Ramos (cell line): ENCODE measurements at regions not wholly inside any gene's neighbourhood (a gene's known extent, or its start where the extent isn't known, plus 50 kb on each side); places are given as distances from the start of the nearest gene placed in this dataset.

Experiments
- in situ Hi-C: fragments of 300-500 bp; cut with MboI; formaldehyde crosslinking; loops from one replicate; pipeline ENCODE4 v1.14.3; 2022; ENCODE audit warnings: low sequenced_read_pairs; ENCODE audit not compliant: unreplicated experiment

DNA sequence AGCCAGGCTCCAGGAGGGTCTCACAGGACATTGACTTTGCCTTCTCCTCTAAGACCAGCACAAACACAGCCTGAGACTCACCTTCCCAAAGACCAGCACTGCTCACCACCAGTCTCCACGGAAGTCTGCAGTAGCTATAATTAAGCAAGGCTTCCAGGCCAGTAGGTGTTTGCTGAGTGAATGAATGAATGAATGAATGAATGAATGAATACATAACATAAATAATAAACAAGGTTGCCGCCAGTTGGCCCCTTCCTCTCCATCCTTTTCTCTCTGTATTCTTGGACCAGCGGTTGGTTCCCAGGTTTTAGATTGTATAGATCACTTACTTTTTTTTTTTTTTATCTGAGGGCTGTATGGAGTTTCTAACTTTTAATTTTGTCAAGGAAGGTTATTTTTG lies 222.4 kb upstream of the ID2 start:
- in situ Hi-C loops: no loop called here

DNA sequence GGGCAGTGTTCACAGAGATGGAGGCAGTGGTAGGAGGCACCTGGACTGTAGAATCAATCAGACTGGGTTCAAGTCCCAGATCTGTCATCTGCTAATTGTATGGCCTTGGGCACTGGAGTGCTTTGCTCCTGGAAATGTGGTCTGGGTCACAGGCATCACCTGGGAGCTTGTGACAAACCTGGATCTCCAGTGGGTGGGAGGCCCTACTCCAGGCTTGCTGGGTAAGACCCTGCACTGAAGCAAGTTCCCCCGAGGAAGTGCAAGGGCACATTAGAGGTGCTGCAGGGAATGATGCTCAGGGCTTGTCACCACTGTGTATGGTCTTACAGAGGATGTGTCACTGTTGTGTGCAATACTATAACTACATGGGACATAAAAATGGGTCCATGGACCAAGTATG lies 220.5 kb upstream of the ID2 start:
- in situ Hi-C loops: no loop called here

GRCh38 chr2:8462280-8462679 lies 219.6 kb upstream of the ID2 start:
- in situ Hi-C loops: no loop called here

- in situ Hi-C loops: no loop called here
Observed at GRCh38 chr2:8462899-8463648, 218.8 kb upstream of the ID2 start.

DNA sequence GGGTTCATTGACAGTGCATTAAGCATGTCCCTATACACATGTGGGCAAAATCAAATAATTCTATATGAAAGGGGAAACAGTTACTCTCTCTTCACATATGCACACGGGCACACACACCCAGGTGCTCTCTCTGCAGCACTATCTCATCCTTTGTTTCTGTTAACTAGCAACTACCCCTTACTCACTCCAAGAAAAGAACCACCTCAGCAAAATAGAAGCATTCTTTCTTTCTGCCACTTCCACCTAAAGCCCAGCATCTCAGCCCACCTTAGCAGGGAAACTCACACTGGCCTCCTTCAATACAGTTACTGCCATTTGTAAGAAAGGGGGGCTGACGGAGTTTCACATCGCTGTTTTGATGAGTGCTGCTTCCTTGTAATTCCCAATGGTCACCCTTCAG lies 216.3 kb upstream of the ID2 start:
- in situ Hi-C loops: no loop called here

DNA sequence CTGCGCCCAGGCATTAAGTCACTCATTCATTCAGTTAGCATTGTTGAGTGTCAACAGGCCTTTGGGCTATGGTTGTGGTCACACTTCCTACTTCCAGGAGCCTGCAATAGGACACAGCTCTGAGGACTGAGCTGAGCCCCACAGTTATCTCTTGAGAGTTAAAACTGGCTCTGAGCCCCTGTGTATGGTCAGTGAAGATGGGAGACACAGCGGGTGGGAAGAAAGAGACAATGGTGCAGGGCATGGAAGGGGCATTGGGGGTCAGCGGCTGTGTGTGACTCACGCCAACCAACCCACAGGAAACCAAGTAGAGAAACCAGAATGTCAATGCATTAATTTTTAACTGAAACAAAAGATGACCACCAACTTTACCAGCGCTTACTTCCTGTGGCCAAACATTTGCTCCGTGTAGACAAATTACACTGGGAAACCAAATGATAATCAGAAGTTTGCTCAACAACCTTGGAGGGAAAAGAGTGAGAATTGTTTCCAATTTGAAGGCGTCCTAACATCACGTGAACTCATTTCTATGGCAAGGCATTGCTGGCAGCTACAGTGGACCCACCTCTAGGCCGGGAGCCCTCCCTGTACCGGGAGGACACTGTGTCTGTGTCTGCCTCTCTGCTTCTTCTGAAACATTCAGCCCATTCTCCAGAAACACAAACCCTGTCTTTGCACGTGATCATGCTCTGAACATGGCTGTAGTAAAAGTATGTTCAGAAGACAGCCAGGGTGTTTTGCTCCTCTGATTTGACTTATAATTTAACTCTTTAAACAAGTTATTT lies 212.0 kb upstream of the ID2 start:
- in situ Hi-C loops: no loop called here

DNA sequence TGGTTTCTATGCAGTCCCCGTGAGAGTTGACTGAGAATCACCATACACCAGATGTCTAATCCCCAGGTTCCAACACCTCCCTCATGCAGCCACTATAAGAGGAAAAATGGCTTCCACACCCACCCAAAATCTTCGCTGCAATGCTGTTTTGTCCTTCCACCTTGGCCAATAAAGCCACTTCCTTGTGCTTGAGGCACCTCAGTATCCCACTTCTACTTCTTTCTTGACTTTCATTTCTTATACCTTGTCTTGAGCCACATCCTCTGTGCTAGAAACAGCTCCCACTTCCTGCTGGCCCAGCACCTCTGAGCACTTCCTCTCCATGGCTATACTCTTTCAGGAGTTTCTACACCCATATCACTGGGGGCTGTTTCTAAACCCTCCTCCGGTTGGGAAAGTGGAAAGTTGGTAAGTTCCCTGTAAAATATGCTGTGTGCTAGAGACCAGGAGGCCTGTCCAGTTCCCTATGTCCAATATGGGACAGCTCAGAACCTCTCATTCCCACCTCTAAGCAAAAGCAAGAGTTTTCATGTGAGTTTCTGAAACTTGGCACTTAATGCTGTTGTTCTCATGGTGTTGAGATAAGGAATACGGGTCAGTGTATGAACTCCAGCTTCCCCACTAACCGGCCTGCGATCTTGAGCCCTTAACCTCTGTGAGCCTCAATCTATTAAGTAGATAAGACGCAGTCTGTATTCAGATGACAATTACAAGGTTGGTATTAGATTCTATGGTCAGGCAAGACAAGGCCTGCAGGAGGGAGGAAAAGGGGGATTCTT lies 209.1 kb upstream of the ID2 start:
- in situ Hi-C loops: no loop called here

- in situ Hi-C loops: no loop called here
Observed at GRCh38 chr2:8475349-8476031, 206.4 kb upstream of the ID2 start.

DNA sequence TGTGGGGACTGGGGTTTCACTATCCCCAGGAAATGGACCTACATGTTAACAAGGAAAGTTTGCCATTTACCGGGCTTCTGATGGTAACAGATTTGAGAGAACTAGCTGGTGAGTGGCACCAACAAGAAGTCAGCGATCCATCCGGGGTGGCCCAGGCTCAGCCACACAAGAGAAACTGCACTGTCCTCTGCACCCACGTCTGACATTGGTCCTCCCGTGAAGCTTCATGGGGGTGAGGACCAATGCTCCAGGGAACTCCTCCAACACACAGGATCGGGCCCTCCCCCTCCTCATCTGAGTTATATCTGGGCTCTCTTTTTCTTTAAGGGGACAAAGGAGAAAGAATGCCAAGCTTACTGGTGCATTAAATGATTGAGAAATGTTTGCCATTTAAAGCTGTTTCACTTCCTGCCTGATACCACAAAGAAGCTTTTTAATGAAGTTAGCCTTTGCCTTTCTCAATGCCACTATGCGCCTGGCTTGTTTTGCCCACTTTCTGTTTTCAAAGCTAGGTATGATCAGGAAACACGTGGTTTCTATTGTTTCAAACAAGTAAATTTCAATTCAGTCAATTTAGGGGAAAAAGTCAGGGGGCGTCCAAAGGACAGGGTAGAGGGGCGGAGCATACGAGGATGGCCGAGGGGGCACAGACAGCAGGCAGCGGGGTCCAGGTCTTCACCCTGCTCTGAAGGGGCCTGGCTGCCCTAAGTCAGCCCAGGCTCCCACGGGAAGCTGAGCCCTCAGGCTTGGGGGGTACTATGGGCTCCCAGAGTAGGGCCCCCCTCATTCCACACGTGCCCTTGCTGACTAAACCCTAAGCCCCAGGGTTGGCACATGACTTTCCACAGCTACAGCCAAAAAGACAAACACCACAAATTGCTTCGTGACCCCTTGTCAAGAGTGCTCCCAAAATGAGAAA lies 204.0 kb upstream of the ID2 start:
- in situ Hi-C loops: no loop called here

DNA sequence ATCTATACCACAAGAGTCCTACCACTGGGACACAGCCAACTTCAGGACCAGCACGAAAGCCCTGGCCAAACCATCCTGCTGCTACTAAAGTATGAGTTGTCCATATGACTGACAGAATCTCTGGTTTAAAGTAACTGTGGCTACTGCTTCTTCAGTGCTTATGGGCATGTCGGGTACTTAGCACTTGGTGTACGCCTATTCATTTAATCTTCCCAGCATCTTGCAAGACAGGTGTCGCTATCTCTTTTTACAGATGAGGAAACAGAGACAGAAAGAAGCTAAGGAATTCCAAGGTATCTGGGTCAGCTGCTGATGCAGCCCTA lies 203.4 kb upstream of the ID2 start:
- in situ Hi-C loops: no loop called here

- in situ Hi-C loops: no loop called here
Observed at GRCh38 chr2:8479298-8479697, 202.6 kb upstream of the ID2 start.

DNA sequence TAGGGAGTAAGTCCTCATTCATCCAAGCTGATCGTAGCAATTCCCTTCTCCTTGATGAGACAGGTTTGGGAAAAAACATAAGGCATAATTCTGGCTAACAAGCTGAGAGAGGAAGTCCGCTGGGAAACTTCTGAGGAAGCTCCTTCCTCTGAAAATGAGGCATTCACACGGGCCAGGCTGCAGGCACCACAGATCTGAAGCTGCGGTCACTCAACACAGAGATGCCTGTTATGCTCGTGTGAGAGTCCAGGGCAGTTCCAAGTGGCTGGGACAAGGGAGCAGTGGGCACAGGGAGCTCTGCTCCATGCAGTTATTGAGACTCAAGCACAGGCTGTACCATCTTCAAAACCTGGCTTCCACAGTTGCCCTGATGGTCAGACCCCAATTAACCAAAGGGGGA lies 200.9 kb upstream of the ID2 start:
- in situ Hi-C loops: no loop called here

GRCh38 chr2:8481463-8482009 lies 200.3 kb upstream of the ID2 start:
- in situ Hi-C loops: no loop called here

DNA sequence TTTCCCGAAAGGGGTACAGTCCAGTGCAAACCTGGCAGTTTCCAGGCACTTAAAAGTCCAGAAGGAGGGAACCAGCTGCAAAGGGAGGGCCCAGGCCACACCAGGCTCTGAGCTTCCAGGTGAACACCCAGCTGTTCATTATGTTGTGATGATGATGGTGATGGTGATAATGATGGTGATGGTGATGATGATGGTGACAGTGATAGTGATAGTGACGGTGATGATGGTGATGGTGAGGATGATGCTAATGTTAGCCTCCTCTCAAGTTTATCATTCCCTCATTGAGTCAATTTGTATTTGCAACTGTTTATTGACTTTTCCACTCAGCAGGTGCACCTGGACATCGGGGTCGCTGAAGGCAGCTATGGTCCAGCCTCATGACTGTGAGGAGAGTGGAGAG lies 199.4 kb upstream of the ID2 start:
- in situ Hi-C loops: no loop called here

DNA sequence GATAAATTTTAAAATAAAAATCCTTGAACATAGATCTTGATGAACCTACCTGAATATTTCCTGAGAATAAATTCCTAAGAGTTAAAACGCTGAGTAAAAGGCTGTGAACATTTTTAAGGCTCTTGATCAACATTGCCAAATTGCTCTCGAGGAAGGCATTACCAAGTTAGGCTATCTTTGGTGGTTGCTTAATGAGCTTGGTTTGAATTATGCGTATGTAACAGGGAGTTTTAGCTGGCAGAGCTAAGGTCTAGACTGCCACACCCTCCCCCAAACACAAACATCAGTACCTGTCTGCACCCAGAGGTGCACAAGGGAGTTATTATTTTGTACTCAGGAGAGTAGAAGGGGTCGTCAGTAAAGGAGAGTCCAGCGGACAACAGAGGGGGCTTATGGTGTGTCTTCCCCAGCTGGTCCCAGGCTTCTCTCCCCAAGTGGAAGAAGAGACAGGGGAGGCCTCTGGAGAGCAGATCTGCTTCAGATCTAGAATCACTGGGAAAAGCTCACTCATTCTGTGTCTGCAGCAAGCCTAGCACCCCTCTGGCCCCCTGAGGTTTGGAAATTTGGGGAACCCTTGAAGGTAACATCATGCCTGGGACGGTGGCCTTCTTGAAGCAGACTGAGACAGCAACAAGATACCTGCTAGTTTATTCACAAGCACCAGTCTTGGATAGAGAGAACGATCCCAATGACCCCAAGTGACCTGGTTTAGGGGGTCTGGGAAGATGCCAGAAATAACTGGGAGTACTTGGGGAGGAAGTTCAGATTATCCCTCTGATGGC lies 197.2 kb upstream of the ID2 start:
- in situ Hi-C loops: no loop called here

- in situ Hi-C loops: no loop called here
Observed at GRCh38 chr2:8485736-8486135, 196.1 kb upstream of the ID2 start.

- in situ Hi-C loops: no loop called here
Observed at GRCh38 chr2:8486141-8486540, 195.7 kb upstream of the ID2 start.

GRCh38 chr2:8487461-8487932 lies 194.4 kb upstream of the ID2 start:
- in situ Hi-C loops: no loop called here
